GM23338 (cell line): ENCODE measurements at regions not wholly inside any gene's neighbourhood (a gene's known extent, or its start where the extent isn't known, plus 50 kb on each side); places are given as distances from the start of the nearest gene placed in this dataset.

ENCODE experiments used
- ATAC-seq: fragments of 200-7000 bp; cut with Tn5 transposase; 3 replicates; pipeline ENCODE4 v1.9.1; 2020
- DNase-seq: peaks from one replicate; pipeline ENCODE4 v3.0.0-alpha.2; 2015; ENCODE audit warnings: low spot score
- H2AFZ ChIP-seq: fragments of 200-600 bp; sonication (generic); 2 replicates; pipeline ENCODE4 v1.8.0; 2016; ENCODE audit warnings: antibody characterized with exemption, mild to moderate bottlenecking, moderate library complexity
- H3F3A ChIP-seq: fragments of 200-600 bp; sonication (generic); replicated peaks from 2 replicates; pipeline ENCODE4 v1.8.0; 2017; ENCODE audit warnings: antibody characterized with exemption, mixed run types, low read depth
- H3K27ac ChIP-seq: fragments of 200-600 bp; sonication (generic); 2 replicates; pipeline ENCODE4 v1.6.1; 2016; ENCODE audit warnings: low read depth
- H3K27me3 ChIP-seq: fragments of 200-600 bp; sonication (generic); 2 replicates; pipeline ENCODE4 v1.8.0; 2016; ENCODE audit warnings: mild to moderate bottlenecking, mixed run types, moderate library complexity; ENCODE audit not compliant: insufficient read depth
- H3K36me3 ChIP-seq: fragments of 200-600 bp; sonication (generic); 2 replicates; pipeline ENCODE4 v1.8.0; 2016; ENCODE audit warnings: mild to moderate bottlenecking; ENCODE audit not compliant: insufficient read depth
- H3K4me1 ChIP-seq: fragments of 200-600 bp; sonication (generic); 2 replicates; pipeline ENCODE4 v1.8.0; 2016; ENCODE audit warnings: mild to moderate bottlenecking, moderate library complexity; ENCODE audit not compliant: insufficient read depth
- H3K4me2 ChIP-seq: fragments of 200-600 bp; sonication (generic); 2 replicates; pipeline ENCODE4 v1.7.1; 2017; ENCODE audit warnings: mixed run types
- H3K4me3 ChIP-seq: fragments of 200-600 bp; sonication (generic); 2 replicates; pipeline ENCODE4 v1.6.1; 2016; ENCODE audit warnings: mixed run types
- H3K79me2 ChIP-seq: fragments of 200-600 bp; sonication (generic); replicated peaks from 2 replicates; pipeline ENCODE4 v1.8.0; 2017; ENCODE audit warnings: mild to moderate bottlenecking; ENCODE audit not compliant: insufficient read depth
- H3K9me2 ChIP-seq: fragments of 200-600 bp; sonication (generic); 2 replicates; pipeline ENCODE4 v1.8.0; 2017; ENCODE audit not compliant: insufficient read depth
- H4K20me1 ChIP-seq: fragments of 200-600 bp; sonication (generic); replicated peaks from 2 replicates; pipeline ENCODE4 v1.8.0; 2017; ENCODE audit warnings: mild to moderate bottlenecking; ENCODE audit not compliant: insufficient read depth
- H3K27ac Mint-ChIP-seq: 2 replicates; pipeline ENCODE4 v1.8.0; 2020; ENCODE audit warnings: inconsistent platforms, mild to moderate bottlenecking, moderate library complexity, mixed read lengths
- H3K27me3 Mint-ChIP-seq: 3 replicates; pipeline ENCODE4 v1.8.0; 2022; ENCODE audit warnings: low read depth, mild to moderate bottlenecking, moderate library complexity, mixed read lengths, inconsistent platforms; ENCODE audit not compliant: insufficient read depth, poor library complexity
- H3K36me3 Mint-ChIP-seq: 3 replicates; pipeline ENCODE4 v1.8.0; 2021; ENCODE audit warnings: low read depth, mild to moderate bottlenecking, inconsistent platforms, moderate library complexity, mixed read lengths
- H3K4me1 Mint-ChIP-seq: 3 replicates; pipeline ENCODE4 v1.8.0; 2020; ENCODE audit warnings: mild to moderate bottlenecking, inconsistent platforms, mixed read lengths
- H3K4me3 Mint-ChIP-seq: 3 replicates; pipeline ENCODE4 v1.8.0; 2021; ENCODE audit warnings: moderate library complexity, mild to moderate bottlenecking, inconsistent platforms, mixed read lengths
- H3K9me3 Mint-ChIP-seq: 3 replicates; pipeline ENCODE4 v1.8.0; 2020; ENCODE audit warnings: moderate library complexity, mild to moderate bottlenecking, inconsistent platforms, mixed read lengths
- EZH2phosphoT487 ChIP-seq: fragments of 200-600 bp; sonication (generic); IDR thresholded peaks from one replicate; pipeline ENCODE4 v1.8.1; 2018; ENCODE audit warnings: antibody characterized with exemption; ENCODE audit not compliant: unreplicated experiment
- JUNB ChIP-seq: IDR thresholded peaks from one replicate; pipeline ENCODE4 v1.6.1; 2016; ENCODE audit warnings: antibody characterized with exemption; ENCODE audit not compliant: unreplicated experiment
- NANOG ChIP-seq: IDR thresholded peaks from 2 replicates; pipeline ENCODE4 v1.6.1; 2016; ENCODE audit warnings: antibody characterized with exemption, borderline replicate concordance
- STAT1 ChIP-seq: IDR thresholded peaks from one replicate; pipeline ENCODE4 v1.6.1; 2016; ENCODE audit warnings: antibody characterized with exemption; ENCODE audit not compliant: unreplicated experiment
- ZNF114 ChIP-seq: fragments of 250-450 bp; sonication (Bioruptor Pico); IDR thresholded peaks from 2 replicates; pipeline ENCODE4 v1.5.0; 2020; ENCODE audit warnings: mild to moderate bottlenecking, moderate library complexity
- ZNF331 ChIP-seq: fragments of 250-450 bp; sonication (Bioruptor Pico); IDR thresholded peaks from 2 replicates; pipeline ENCODE4 v1.5.0; 2020; ENCODE audit warnings: low read depth, mild to moderate bottlenecking, moderate library complexity
- TF ChIP-seq, protein P1 (sequence below): fragments of 250-450 bp; sonication (Bioruptor Pico); IDR thresholded peaks from 2 replicates; pipeline ENCODE4 v1.5.0; 2020; ENCODE audit warnings: mild to moderate bottlenecking, moderate library complexity
- TF ChIP-seq, protein P2 (sequence below): IDR thresholded peaks from 2 replicates; pipeline ENCODE4 v1.6.1; 2016; ENCODE audit warnings: antibody characterized with exemption

DNA sequence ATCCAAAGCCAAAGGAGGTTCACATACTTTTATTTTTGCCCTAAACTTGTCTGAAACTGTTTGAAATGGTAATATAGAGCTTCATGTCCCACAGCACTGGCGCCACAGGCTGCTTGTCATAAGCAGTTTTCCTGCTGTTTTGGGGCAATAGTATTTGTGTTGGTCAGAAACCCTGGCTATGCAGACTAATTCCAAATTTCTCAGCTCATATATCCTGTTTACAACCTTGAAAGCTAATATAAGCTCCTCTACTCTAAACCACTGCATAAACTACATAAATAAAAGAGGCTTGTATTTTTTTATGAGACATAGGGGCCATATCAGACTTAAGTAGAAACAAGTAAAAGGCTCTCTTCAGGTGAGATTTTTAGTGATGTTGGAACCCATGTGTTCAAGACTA, 736.8 kb upstream of the ID2 start (continued):
- TF ChIP-seq, protein P1, sequence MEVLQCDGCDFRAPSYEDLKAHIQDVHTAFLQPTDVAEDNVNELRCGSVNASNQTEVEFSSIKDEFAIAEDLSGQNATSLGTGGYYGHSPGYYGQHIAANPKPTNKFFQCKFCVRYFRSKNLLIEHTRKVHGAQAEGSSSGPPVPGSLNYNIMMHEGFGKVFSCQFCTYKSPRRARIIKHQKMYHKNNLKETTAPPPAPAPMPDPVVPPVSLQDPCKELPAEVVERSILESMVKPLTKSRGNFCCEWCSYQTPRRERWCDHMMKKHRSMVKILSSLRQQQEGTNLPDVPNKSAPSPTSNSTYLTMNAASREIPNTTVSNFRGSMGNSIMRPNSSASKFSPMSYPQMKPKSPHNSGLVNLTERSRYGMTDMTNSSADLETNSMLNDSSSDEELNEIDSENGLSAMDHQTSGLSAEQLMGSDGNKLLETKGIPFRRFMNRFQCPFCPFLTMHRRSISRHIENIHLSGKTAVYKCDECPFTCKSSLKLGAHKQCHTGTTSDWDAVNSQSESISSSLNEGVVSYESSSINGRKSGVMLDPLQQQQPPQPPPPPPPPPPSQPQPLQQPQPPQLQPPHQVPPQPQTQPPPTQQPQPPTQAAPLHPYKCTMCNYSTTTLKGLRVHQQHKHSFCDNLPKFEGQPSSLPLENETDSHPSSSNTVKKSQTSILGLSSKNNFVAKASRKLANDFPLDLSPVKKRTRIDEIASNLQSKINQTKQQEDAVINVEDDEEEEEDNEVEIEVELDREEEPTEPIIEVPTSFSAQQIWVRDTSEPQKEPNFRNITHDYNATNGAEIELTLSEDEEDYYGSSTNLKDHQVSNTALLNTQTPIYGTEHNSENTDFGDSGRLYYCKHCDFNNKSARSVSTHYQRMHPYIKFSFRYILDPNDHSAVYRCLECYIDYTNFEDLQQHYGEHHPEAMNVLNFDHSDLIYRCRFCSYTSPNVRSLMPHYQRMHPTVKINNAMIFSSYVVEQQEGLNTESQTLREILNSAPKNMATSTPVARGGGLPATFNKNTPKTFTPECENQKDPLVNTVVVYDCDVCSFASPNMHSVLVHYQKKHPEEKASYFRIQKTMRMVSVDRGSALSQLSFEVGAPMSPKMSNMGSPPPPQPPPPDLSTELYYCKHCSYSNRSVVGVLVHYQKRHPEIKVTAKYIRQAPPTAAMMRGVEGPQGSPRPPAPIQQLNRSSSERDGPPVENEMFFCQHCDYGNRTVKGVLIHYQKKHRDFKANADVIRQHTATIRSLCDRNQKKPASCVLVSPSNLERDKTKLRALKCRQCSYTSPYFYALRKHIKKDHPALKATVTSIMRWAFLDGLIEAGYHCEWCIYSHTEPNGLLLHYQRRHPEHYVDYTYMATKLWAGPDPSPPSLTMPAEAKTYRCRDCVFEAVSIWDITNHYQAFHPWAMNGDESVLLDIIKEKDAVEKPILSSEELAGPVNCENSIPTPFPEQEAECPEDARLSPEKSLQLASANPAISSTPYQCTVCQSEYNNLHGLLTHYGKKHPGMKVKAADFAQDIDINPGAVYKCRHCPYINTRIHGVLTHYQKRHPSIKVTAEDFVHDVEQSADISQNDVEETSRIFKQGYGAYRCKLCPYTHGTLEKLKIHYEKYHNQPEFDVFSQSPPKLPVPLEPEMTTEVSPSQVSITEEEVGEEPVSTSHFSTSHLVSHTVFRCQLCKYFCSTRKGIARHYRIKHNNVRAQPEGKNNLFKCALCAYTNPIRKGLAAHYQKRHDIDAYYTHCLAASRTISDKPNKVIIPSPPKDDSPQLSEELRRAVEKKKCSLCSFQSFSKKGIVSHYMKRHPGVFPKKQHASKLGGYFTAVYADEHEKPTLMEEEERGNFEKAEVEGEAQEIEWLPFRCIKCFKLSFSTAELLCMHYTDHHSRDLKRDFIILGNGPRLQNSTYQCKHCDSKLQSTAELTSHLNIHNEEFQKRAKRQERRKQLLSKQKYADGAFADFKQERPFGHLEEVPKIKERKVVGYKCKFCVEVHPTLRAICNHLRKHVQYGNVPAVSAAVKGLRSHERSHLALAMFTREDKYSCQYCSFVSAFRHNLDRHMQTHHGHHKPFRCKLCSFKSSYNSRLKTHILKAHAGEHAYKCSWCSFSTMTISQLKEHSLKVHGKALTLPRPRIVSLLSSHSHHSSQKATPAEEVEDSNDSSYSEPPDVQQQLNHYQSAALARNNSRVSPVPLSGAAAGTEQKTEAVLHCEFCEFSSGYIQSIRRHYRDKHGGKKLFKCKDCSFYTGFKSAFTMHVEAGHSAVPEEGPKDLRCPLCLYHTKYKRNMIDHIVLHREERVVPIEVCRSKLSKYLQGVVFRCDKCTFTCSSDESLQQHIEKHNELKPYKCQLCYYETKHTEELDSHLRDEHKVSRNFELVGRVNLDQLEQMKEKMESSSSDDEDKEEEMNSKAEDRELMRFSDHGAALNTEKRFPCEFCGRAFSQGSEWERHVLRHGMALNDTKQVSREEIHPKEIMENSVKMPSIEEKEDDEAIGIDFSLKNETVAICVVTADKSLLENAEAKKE (CRISPR knock-in tag): no peak
- TF ChIP-seq EZH2phosphoT487 (no peak), ZNF114 (no peak), STAT1 (no peak)

DNA sequence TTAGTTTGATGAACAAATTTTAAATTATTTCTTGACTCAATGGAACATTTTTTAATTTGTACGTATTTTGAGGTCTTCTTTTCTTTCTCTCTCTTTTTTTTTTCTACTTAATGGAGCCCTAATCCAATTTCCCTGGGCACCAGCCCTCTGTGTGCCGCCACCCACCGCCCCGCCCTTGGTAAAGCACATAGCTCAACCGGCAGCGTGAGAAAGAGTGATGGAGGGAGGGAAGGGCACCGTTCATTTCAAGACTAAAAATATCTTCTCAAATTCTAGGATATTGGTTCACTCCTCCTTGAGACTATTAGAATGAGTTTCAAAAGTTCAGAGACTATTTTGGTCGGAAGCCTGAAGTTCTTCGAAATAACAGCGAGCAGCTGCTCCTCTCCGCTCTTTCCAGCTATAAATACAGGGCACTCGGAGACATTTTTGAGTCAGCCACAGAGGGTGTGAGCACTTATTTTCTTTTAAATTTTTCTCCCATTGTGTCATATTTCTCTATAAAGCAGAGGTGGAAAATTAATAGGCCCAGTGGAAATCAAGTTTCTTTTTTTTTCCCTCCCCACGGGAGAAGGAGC, 731.7 kb upstream of the ID2 start:
- H3K27me3 Mint-ChIP-seq: no peaks in the 10 kb centered on the region
- H3K27ac Mint-ChIP-seq: no peak overlapping the region
- H3K4me1 Mint-ChIP-seq: 0 out of 3 replicates have a peak, but pooled peaks cover 3% of the 10 kb centered on the region
- Histone ChIP-seq H3K4me3 (no peak overlapping the region), H4K20me1 (no peaks in the 10 kb centered on the region), H3K9me2 (peaks cover 16% of the 10 kb centered on the region), H3K4me1 (no peaks in the 10 kb centered on the region; the same call in 1 of the 2 replicates), H3K79me2 (no peaks in the 10 kb centered on the region), H3F3A (no peaks in the 10 kb centered on the region), H3K36me3 (no peaks in the 10 kb centered on the region), H3K4me2 (no peak overlapping the region), H2AFZ (peak overlapping the region; percentile 23; the same call in 1 of the 2 replicates), H3K27me3 (no peaks in the 10 kb centered on the region), H3K27ac (no peak overlapping the region)
- no peaks in the 10 kb centered on the region for H3K36me3 Mint-ChIP-seq
- DNase-seq (no peak), ATAC-seq (no peak)
- H3K9me3 Mint-ChIP-seq: no peaks in the 10 kb centered on the region; the same call in 1 of the 3 replicates
- H3K4me3 Mint-ChIP-seq: no peak overlapping the region
- TF ChIP-seq JUNB (no peak), EZH2phosphoT487 (no peak), NANOG (no peak), STAT1 (no peak), ZNF331 (CRISPR knock-in tag) (no peak), ZNF114 (no peak)
- TF ChIP-seq, protein P2, sequence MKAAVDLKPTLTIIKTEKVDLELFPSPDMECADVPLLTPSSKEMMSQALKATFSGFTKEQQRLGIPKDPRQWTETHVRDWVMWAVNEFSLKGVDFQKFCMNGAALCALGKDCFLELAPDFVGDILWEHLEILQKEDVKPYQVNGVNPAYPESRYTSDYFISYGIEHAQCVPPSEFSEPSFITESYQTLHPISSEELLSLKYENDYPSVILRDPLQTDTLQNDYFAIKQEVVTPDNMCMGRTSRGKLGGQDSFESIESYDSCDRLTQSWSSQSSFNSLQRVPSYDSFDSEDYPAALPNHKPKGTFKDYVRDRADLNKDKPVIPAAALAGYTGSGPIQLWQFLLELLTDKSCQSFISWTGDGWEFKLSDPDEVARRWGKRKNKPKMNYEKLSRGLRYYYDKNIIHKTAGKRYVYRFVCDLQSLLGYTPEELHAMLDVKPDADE: no peak
- TF ChIP-seq, protein P1 (CRISPR knock-in tag): no peak
